ENCODE measurements at regions not wholly inside any gene's neighbourhood (a gene's known extent, or its start where the extent isn't known, plus 50 kb on each side); places are given as distances from the start of the nearest gene placed in this dataset.

GRCh38 chr1:223487887-223488259 is 94.7 kb downstream of the CCDC185 start:
- TF ChIP-seq, protein P1, sequence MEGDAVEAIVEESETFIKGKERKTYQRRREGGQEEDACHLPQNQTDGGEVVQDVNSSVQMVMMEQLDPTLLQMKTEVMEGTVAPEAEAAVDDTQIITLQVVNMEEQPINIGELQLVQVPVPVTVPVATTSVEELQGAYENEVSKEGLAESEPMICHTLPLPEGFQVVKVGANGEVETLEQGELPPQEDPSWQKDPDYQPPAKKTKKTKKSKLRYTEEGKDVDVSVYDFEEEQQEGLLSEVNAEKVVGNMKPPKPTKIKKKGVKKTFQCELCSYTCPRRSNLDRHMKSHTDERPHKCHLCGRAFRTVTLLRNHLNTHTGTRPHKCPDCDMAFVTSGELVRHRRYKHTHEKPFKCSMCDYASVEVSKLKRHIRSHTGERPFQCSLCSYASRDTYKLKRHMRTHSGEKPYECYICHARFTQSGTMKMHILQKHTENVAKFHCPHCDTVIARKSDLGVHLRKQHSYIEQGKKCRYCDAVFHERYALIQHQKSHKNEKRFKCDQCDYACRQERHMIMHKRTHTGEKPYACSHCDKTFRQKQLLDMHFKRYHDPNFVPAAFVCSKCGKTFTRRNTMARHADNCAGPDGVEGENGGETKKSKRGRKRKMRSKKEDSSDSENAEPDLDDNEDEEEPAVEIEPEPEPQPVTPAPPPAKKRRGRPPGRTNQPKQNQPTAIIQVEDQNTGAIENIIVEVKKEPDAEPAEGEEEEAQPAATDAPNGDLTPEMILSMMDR (IDR thresholded peaks at IDR 0.05), result no peak
- no peak for TF ChIP-seq CREM (CRISPR knock-in tag; IDR thresholded peaks at IDR 0.05)
- TF ChIP-seq FOXP1 (CRISPR knock-in tag; IDR thresholded peaks at IDR 0.05; ENCODE audit: borderline replicate concordance), result no peak
- TF ChIP-seq TEAD4 (CRISPR knock-in tag; IDR thresholded peaks at IDR 0.05), result no peak
- TF ChIP-seq, protein P2, sequence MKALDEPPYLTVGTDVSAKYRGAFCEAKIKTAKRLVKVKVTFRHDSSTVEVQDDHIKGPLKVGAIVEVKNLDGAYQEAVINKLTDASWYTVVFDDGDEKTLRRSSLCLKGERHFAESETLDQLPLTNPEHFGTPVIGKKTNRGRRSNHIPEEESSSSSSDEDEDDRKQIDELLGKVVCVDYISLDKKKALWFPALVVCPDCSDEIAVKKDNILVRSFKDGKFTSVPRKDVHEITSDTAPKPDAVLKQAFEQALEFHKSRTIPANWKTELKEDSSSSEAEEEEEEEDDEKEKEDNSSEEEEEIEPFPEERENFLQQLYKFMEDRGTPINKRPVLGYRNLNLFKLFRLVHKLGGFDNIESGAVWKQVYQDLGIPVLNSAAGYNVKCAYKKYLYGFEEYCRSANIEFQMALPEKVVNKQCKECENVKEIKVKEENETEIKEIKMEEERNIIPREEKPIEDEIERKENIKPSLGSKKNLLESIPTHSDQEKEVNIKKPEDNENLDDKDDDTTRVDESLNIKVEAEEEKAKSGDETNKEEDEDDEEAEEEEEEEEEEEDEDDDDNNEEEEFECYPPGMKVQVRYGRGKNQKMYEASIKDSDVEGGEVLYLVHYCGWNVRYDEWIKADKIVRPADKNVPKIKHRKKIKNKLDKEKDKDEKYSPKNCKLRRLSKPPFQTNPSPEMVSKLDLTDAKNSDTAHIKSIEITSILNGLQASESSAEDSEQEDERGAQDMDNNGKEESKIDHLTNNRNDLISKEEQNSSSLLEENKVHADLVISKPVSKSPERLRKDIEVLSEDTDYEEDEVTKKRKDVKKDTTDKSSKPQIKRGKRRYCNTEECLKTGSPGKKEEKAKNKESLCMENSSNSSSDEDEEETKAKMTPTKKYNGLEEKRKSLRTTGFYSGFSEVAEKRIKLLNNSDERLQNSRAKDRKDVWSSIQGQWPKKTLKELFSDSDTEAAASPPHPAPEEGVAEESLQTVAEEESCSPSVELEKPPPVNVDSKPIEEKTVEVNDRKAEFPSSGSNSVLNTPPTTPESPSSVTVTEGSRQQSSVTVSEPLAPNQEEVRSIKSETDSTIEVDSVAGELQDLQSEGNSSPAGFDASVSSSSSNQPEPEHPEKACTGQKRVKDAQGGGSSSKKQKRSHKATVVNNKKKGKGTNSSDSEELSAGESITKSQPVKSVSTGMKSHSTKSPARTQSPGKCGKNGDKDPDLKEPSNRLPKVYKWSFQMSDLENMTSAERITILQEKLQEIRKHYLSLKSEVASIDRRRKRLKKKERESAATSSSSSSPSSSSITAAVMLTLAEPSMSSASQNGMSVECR (CRISPR knock-in tag; IDR thresholded peaks at IDR 0.05; ENCODE audit: borderline replicate concordance), result no peak
- TF ChIP-seq ZBTB21 (CRISPR knock-in tag; IDR thresholded peaks at IDR 0.05; ENCODE audit: borderline replicate concordance), result no peak
- TF ChIP-seq SMAD4 (CRISPR knock-in tag; IDR thresholded peaks at IDR 0.05), result no peak
- TF ChIP-seq NR3C1 (CRISPR knock-in tag; conservative IDR thresholded peaks at IDR 0.05; ENCODE audit: low read depth), result no peak
- TF ChIP-seq, protein P3, sequence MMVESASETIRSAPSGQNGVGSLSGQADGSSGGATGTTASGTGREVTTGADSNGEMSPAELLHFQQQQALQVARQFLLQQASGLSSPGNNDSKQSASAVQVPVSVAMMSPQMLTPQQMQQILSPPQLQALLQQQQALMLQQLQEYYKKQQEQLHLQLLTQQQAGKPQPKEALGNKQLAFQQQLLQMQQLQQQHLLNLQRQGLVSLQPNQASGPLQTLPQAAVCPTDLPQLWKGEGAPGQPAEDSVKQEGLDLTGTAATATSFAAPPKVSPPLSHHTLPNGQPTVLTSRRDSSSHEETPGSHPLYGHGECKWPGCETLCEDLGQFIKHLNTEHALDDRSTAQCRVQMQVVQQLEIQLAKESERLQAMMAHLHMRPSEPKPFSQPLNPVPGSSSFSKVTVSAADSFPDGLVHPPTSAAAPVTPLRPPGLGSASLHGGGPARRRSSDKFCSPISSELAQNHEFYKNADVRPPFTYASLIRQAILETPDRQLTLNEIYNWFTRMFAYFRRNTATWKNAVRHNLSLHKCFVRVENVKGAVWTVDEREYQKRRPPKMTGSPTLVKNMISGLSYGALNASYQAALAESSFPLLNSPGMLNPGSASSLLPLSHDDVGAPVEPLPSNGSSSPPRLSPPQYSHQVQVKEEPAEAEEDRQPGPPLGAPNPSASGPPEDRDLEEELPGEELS (CRISPR knock-in tag; IDR thresholded peaks at IDR 0.05), result no peak
- TF ChIP-seq, protein P4, sequence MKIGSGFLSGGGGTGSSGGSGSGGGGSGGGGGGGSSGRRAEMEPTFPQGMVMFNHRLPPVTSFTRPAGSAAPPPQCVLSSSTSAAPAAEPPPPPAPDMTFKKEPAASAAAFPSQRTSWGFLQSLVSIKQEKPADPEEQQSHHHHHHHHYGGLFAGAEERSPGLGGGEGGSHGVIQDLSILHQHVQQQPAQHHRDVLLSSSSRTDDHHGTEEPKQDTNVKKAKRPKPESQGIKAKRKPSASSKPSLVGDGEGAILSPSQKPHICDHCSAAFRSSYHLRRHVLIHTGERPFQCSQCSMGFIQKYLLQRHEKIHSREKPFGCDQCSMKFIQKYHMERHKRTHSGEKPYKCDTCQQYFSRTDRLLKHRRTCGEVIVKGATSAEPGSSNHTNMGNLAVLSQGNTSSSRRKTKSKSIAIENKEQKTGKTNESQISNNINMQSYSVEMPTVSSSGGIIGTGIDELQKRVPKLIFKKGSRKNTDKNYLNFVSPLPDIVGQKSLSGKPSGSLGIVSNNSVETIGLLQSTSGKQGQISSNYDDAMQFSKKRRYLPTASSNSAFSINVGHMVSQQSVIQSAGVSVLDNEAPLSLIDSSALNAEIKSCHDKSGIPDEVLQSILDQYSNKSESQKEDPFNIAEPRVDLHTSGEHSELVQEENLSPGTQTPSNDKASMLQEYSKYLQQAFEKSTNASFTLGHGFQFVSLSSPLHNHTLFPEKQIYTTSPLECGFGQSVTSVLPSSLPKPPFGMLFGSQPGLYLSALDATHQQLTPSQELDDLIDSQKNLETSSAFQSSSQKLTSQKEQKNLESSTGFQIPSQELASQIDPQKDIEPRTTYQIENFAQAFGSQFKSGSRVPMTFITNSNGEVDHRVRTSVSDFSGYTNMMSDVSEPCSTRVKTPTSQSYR (CRISPR knock-in tag; IDR thresholded peaks at IDR 0.05), result no peak
- TF ChIP-seq JUN (CRISPR knock-in tag; IDR thresholded peaks at IDR 0.05), result no peak
- TF ChIP-seq, protein P5, sequence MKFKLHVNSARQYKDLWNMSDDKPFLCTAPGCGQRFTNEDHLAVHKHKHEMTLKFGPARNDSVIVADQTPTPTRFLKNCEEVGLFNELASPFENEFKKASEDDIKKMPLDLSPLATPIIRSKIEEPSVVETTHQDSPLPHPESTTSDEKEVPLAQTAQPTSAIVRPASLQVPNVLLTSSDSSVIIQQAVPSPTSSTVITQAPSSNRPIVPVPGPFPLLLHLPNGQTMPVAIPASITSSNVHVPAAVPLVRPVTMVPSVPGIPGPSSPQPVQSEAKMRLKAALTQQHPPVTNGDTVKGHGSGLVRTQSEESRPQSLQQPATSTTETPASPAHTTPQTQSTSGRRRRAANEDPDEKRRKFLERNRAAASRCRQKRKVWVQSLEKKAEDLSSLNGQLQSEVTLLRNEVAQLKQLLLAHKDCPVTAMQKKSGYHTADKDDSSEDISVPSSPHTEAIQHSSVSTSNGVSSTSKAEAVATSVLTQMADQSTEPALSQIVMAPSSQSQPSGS (CRISPR knock-in tag; IDR thresholded peaks at IDR 0.05; ENCODE audit: borderline replicate concordance, low read depth), result no peak
- TF ChIP-seq PREB (CRISPR knock-in tag; IDR thresholded peaks at IDR 0.05; ENCODE audit: borderline replicate concordance), result no peak
- TF ChIP-seq, protein P6, sequence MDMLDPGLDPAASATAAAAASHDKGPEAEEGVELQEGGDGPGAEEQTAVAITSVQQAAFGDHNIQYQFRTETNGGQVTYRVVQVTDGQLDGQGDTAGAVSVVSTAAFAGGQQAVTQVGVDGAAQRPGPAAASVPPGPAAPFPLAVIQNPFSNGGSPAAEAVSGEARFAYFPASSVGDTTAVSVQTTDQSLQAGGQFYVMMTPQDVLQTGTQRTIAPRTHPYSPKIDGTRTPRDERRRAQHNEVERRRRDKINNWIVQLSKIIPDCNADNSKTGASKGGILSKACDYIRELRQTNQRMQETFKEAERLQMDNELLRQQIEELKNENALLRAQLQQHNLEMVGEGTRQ (CRISPR knock-in tag; IDR thresholded peaks at IDR 0.05), result no peak

All from WTC11 (cell line).